K562 (cell line): ENCODE measurements at regions not wholly inside any gene's neighbourhood (a gene's known extent, or its start where the extent isn't known, plus 50 kb on each side); places are given as distances from the start of the nearest gene placed in this dataset.

Source experiments
- ATAC-seq: fragments of 200-7000 bp; cut with Tn5 transposase; 3 replicates; pipeline ENCODE4 v1.9.1; 2020; ENCODE audit warnings: moderate library complexity
- BruUV-seq: library from RNA; stranded (reverse); fragments of 400-500 nt; replicated peaks from 2 replicates; lab custom pipeline; 2021; lab: Mats Ljungman, UMichigan
- CTCF ChIA-PET: fragments of 300-600 bp; formaldehyde crosslinking; extraction: SDS; loops from one replicate; lab custom pipeline; 2021; ENCODE audit warnings: low intra/inter-chr PET ratio; lab: Yijun Ruan, JAX
- POLR2A ChIA-PET: fragments of 300-600, 350-650 bp; sonication (Branson Sonifier 250); formaldehyde crosslinking; extraction: SDS; loops from one replicate; lab custom pipeline; 2021; ENCODE audit warnings: antibody characterized with exemption, inconsistent platforms; lab: Yijun Ruan, JAX
- DNase-seq, 4 experiments: peaks; one replicate each; pipeline versions ENCODE4 v3.0.0 to v3.0.0-alpha.2; 2011 to 2018; ENCODE audit warnings: low spot score in 3 of 4, mixed read lengths in 3 of 4; ENCODE audit errors: extremely low read depth in 1 of 4
- FAIRE-seq: peaks from 2 replicates; lab custom pipeline; 2011; peaks lifted over from hg19 to GRCh38; lab: Jason Lieb, UNC
- H2AFZ ChIP-seq: 2 replicates; pipeline ENCODE4 v1.6.0; 2011; ENCODE audit warnings: low read depth, low read length, control low read depth, inconsistent platforms
- H3K27ac ChIP-seq: fragments of 200-600 bp; 3 replicates; pipeline ENCODE4 v1.8.0; 2011; ENCODE audit warnings: low read depth, mild to moderate bottlenecking, control low read depth, inconsistent platforms, low read length, moderate library complexity, mixed read lengths; ENCODE audit errors: extremely low read depth
- H3K27me3 ChIP-seq, 2 experiments: fragments of 300-600 bp in 1 of 2; 2 replicates in 1 of 2; 3 replicates in 1 of 2; pipeline versions ENCODE4 v1.6.0 to v1.8.0; 2011; ENCODE audit warnings: inconsistent platforms in 2 of 2, low read length in 2 of 2, mild to moderate bottlenecking in 1 of 2, mixed read lengths in 1 of 2, moderate library complexity in 1 of 2; ENCODE audit not compliant: control insufficient read depth in 2 of 2, insufficient read depth in 2 of 2
- H3K36me3 ChIP-seq: fragments of 300-600 bp; 3 replicates; pipeline ENCODE4 v1.8.0; 2011; ENCODE audit warnings: mild to moderate bottlenecking, low read length, inconsistent platforms; ENCODE audit not compliant: control insufficient read depth, insufficient read depth
- H3K4me1 ChIP-seq, 2 experiments: fragments of 200-600 bp in 1 of 2; replicated peaks in 1 of 2; 2 replicates in 1 of 2; 3 replicates in 1 of 2; pipeline versions ENCODE4 v1.5.1 to v1.8.0; 2011; ENCODE audit warnings: inconsistent platforms in 2 of 2, low read length in 2 of 2, mild to moderate bottlenecking in 1 of 2, mixed read lengths in 1 of 2, moderate library complexity in 1 of 2; ENCODE audit not compliant: control insufficient read depth in 2 of 2, insufficient read depth in 2 of 2
- H3K4me2 ChIP-seq: 2 replicates; pipeline ENCODE4 v1.6.1; 2011; ENCODE audit warnings: low read length, control low read depth, inconsistent platforms, mixed read lengths; ENCODE audit not compliant: insufficient read depth
- H3K4me3 ChIP-seq: fragments of 200-600 bp; sonication (generic), shearing (Covaris generic); 2 replicates; pipeline ENCODE4 v1.5.1; 2016; ENCODE audit warnings: control low read depth, inconsistent platforms
- H3K79me2 ChIP-seq: fragments of 200-600 bp; 3 replicates; pipeline ENCODE4 v1.8.0; 2011; ENCODE audit warnings: low read length, inconsistent platforms; ENCODE audit not compliant: control insufficient read depth, insufficient read depth
- H3K9ac ChIP-seq, 2 experiments: 2 replicates each; pipeline versions ENCODE4 v1.6.0 to v1.6.1; 2011; ENCODE audit warnings: low read depth in 2 of 2, low read length in 2 of 2, control low read depth in 1 of 2, inconsistent platforms in 1 of 2, mild to moderate bottlenecking in 1 of 2, mixed read lengths in 1 of 2; ENCODE audit not compliant: insufficient read depth in 1 of 2
- H3K9me1 ChIP-seq: one replicate; pipeline ENCODE4 v1.6.0; 2011; ENCODE audit warnings: inconsistent platforms, mild to moderate bottlenecking, low read length, moderate library complexity; ENCODE audit not compliant: control insufficient read depth, insufficient read depth
- H3K9me3 ChIP-seq: replicated peaks from 2 replicates; pipeline ENCODE4 v1.5.1; 2011; ENCODE audit warnings: low read depth, low read length, inconsistent platforms; ENCODE audit not compliant: control insufficient read depth, insufficient read depth
- H4K20me1 ChIP-seq: replicated peaks from 2 replicates; pipeline ENCODE4 v1.6.1; 2011; ENCODE audit warnings: low read length, inconsistent platforms, mixed read lengths; ENCODE audit not compliant: control insufficient read depth, insufficient read depth
- CREM ChIP-seq: IDR thresholded peaks from 2 replicates; pipeline ENCODE4 v1.6.1; 2014; ENCODE audit warnings: antibody characterized with exemption, low read depth
- EWSR1 ChIP-seq: fragments of 450-650 bp; IDR thresholded peaks from 2 replicates; pipeline ENCODE4 v1.6.1; 2018; ENCODE audit warnings: borderline replicate concordance, mild to moderate bottlenecking, low read depth, moderate library complexity; ENCODE audit not compliant: partially characterized antibody
- GATAD2B ChIP-seq: fragments of 450-650 bp; IDR thresholded peaks from 2 replicates; pipeline ENCODE4 v1.6.1; 2017; ENCODE audit warnings: mild to moderate bottlenecking, borderline replicate concordance
- HINFP ChIP-seq: fragments of 450-650 bp; conservative IDR thresholded peaks from 2 replicates; pipeline ENCODE4 v1.6.1; 2016; ENCODE audit warnings: missing genetic modification characterization, low read depth, mild to moderate bottlenecking, control low read depth, missing compliant biosample characterization
- MCM3 ChIP-seq: fragments of 450-650 bp; IDR thresholded peaks from 2 replicates; pipeline ENCODE4 v1.6.1; 2016
- MEF2A ChIP-seq: IDR thresholded peaks from 2 replicates; pipeline ENCODE4 v1.6.1; 2011; ENCODE audit warnings: low read depth, mild to moderate bottlenecking, low read length, moderate library complexity; ENCODE audit not compliant: control insufficient read depth
- PHF21A ChIP-seq: fragments of 450-650 bp; IDR thresholded peaks from 2 replicates; pipeline ENCODE4 v1.6.1; 2017; ENCODE audit warnings: low read depth, borderline replicate concordance
- PREB ChIP-seq: sonication (generic); formaldehyde crosslinking; IDR thresholded peaks from 2 replicates; pipeline ENCODE4 v1.8.1; 2023; ENCODE audit warnings: mild to moderate bottlenecking, missing genetic modification reagents
- RBM25 ChIP-seq: fragments of 200-400 bp; formaldehyde crosslinking; IDR thresholded peaks from 2 replicates; pipeline ENCODE4 v1.6.1; 2018; ENCODE audit warnings: low read length, low read depth, moderate library complexity; ENCODE audit not compliant: severe bottlenecking
- WHSC1 ChIP-seq: IDR thresholded peaks from one replicate; pipeline ENCODE4 v1.6.1; 2012; ENCODE audit warnings: low read length, control low read depth, inconsistent platforms
- ZBTB43 ChIP-seq: sonication (generic); formaldehyde crosslinking; IDR thresholded peaks from 2 replicates; pipeline ENCODE4 v1.8.0; 2023; ENCODE audit warnings: mild to moderate bottlenecking, missing genetic modification reagents
- ZNF184 ChIP-seq: sonication (generic); formaldehyde crosslinking; IDR thresholded peaks from 2 replicates; pipeline ENCODE4 v1.5.0; 2020; ENCODE audit warnings: missing genetic modification reagents
- ZNF592 ChIP-seq: fragments of 450-650 bp; IDR thresholded peaks from 2 replicates; pipeline ENCODE4 v1.6.1; 2017; ENCODE audit warnings: antibody characterized with exemption, mild to moderate bottlenecking
- ZNF695 ChIP-seq: fragments of 450-650 bp; formaldehyde crosslinking; IDR thresholded peaks from 2 replicates; pipeline ENCODE4 v1.4.0; 2020; ENCODE audit warnings: mild to moderate bottlenecking, moderate library complexity
- WGBS: fragments of 100-300 bp; shearing (Covaris generic); methylation state at CpG from one replicate; pipeline ENCODE4 v1.1.6; 2016; ENCODE audit warnings: low coverage, mixed read lengths; ENCODE audit not compliant: insufficient coverage; ENCODE audit errors: missing lambda C conversion rate; 5-methylcytosine and 5-hydroxymethylcytosine counted together
- in situ Hi-C: fragments of 300-500 bp; cut with MboI; formaldehyde crosslinking; loops from 4 replicates; pipeline ENCODE4 v1.15.0; 2018; ENCODE audit warnings: inconsistent platforms, mixed read lengths
- intact Hi-C: fragments of 100-400 bp; cut with micrococcal nuclease; formaldehyde crosslinking; loops from 2 replicates; pipeline ENCODE4 v1.14.2; 2022

GRCh38 chr15:69917056-69917455 lies 180.7 kb downstream of the TLE3 start:
- CTCF ChIA-PET: no interaction called here
- 0% methylated on average over 2 of the region's 2 CpGs for WGBS
- no peak for FAIRE-seq
- H3K9me1 ChIP-seq: no peaks in the 10 kb centered on the region
- no peaks in the 10 kb centered on the region for H3K9me3 ChIP-seq
- ATAC-seq: no peak
- no TSS peak for BruUV-seq
- intact Hi-C loops: no loop called here
- no peak overlapping the region for H3K9ac ChIP-seq
- no peak overlapping the region for H3K4me2 ChIP-seq
- in situ Hi-C loops: no loop called here
- H2AFZ ChIP-seq: no peak overlapping the region
- no peak overlapping the region for H3K4me3 ChIP-seq
- H3K4me1 ChIP-seq: no peaks in the 10 kb centered on the region
- POLR2A ChIA-PET: no interaction called here
- DNase-seq: no peak
- no peaks in the 10 kb centered on the region for H4K20me1 ChIP-seq
- peaks cover 7 to 15% of the 10 kb centered on the region in 2 experiments; a peak in 2 of 5 replicates for H3K27me3 ChIP-seq
- H3K79me2 ChIP-seq: no peaks in the 10 kb centered on the region
- H3K36me3 ChIP-seq: no peaks in the 10 kb centered on the region
- H3K27ac ChIP-seq: no peak overlapping the region
- TF ChIP-seq WHSC1: no peak
- TF ChIP-seq MEF2A: no peak
- TF ChIP-seq ZNF592: no peak
- no peak for TF ChIP-seq PREB (CRISPR knock-in tag)
- no peak for TF ChIP-seq MCM3
- TF ChIP-seq ZBTB43 (CRISPR knock-in tag): no peak
- TF ChIP-seq CREM: no peak
- no peak for TF ChIP-seq HINFP
- TF ChIP-seq RBM25: no peak
- no peak for TF ChIP-seq ZNF184 (CRISPR knock-in tag)
- no peak for TF ChIP-seq EWSR1
- no peak for TF ChIP-seq ZNF695 (CRISPR knock-in tag)
- no peak for TF ChIP-seq GATAD2B
- TF ChIP-seq PHF21A: no peak
